ENCODE measurements at regions not wholly inside any gene's neighbourhood (a gene's known extent, or its start where the extent isn't known, plus 50 kb on each side); places are given as distances from the start of the nearest gene placed in this dataset.

- DNase-seq (ENCODE audit: low read depth, low spot score) (no peak), ATAC-seq (no peak), FAIRE-seq (no peak)
- no TSS peak for BruUV-seq (replicated peaks)
- in situ Hi-C loops (cut with MboI) (no loop called here), intact Hi-C loops (cut with micrococcal nuclease; ENCODE audit: unreplicated experiment) (no loop called here)
- H3K4me3 ChIP-seq = no peak overlapping the region
- SMC1A ChIA-PET (ENCODE audit: uncharacterized antibody, unreplicated experiment) = interaction anchor here (1.2 kb wide), 1 partner anchor 43 kb away, joined by 3 read pairs; no protein-coding TSS in a partner anchor
- no peaks in the 10 kb centered on the region for H3K79me2 ChIP-seq (ENCODE audit: control insufficient read depth, insufficient read depth, low read length)
- no peaks in the 10 kb centered on the region for H3K36me3 ChIP-seq (ENCODE audit: control insufficient read depth in 2 of 2, insufficient read depth in 2 of 2, low read length in 1 of 2)
- no peak overlapping the region for H3K4me2 ChIP-seq (ENCODE audit: control insufficient read depth, insufficient read depth)
- no peaks in the 10 kb centered on the region for H4K20me1 ChIP-seq (ENCODE audit: control insufficient read depth, insufficient read depth)
- H3K27me3 ChIP-seq (replicated peaks in 1 of 2; ENCODE audit: control insufficient read depth in 2 of 2, insufficient read depth in 2 of 2, low read length in 1 of 2) = no peaks in the 10 kb centered on the region; a peak in 1 of 4 replicates
- no peak overlapping the region for H3K9ac ChIP-seq (ENCODE audit: control insufficient read depth, insufficient read depth, low read length)
- no peaks in the 10 kb centered on the region for H3K4me1 ChIP-seq (ENCODE audit: control insufficient read depth, insufficient read depth, low read length)
- WGBS (ENCODE audit: insufficient coverage, insufficient replicate concordance, low lambda C conversion rate, missing lambda C conversion rate) = 21% methylated on average over 2 of the region's 2 CpGs
- H3K27ac ChIP-seq (ENCODE audit: control insufficient read depth, insufficient read depth) = no peak overlapping the region
- CTCF ChIA-PET = no interaction called here
- RAD21 ChIA-PET (ENCODE audit: unreplicated experiment) = no interaction called here
- POLR2A ChIA-PET = no interaction called here
- H2AFZ ChIP-seq (ENCODE audit: control insufficient read depth, low read depth, low read length) = no peak overlapping the region
- H3K9me3 ChIP-seq (replicated peaks; ENCODE audit: control insufficient read depth, insufficient read depth, low read length) = no peaks in the 10 kb centered on the region; the same call in 2 of the 3 replicates
- TF ChIP-seq EGR1 (IDR thresholded peaks at IDR 0.05; ENCODE audit: borderline replicate concordance in 1 of 2, low read depth in 2 of 2, low read length in 2 of 2) (no peak), POLR2AphosphoS5 (IDR thresholded peaks at IDR 0.05; ENCODE audit: low read length) (no peak), RBBP5 (conservative IDR thresholded peaks at IDR 0.05) (no peak), SP1 (IDR thresholded peaks at IDR 0.05; ENCODE audit: low read depth, low read length) (no peak), RELB (IDR thresholded peaks at IDR 0.05; ENCODE audit: low read depth) (no peak), IRF4 (IDR thresholded peaks at IDR 0.05; ENCODE audit: low read depth, low read length) (no peak), CUX1 (IDR thresholded peaks at IDR 0.05; ENCODE audit: insufficient replicate concordance, low read depth, low read length) (no peak), ASH2L (IDR thresholded peaks at IDR 0.05; ENCODE audit: borderline replicate concordance, low read depth) (no peak), JUND (IDR thresholded peaks at IDR 0.05; ENCODE audit: low read depth, low read length) (no peak), ZZZ3 (IDR thresholded peaks at IDR 0.05; ENCODE audit: control insufficient read depth, insufficient read length, low read depth) (no peak)
- TF ChIP-seq, protein P1, sequence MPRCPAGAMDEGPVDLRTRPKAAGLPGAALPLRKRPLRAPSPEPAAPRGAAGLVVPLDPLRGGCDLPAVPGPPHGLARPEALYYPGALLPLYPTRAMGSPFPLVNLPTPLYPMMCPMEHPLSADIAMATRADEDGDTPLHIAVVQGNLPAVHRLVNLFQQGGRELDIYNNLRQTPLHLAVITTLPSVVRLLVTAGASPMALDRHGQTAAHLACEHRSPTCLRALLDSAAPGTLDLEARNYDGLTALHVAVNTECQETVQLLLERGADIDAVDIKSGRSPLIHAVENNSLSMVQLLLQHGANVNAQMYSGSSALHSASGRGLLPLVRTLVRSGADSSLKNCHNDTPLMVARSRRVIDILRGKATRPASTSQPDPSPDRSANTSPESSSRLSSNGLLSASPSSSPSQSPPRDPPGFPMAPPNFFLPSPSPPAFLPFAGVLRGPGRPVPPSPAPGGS (IDR thresholded peaks at IDR 0.05; ENCODE audit: borderline replicate concordance, insufficient read depth, low read depth, low read length, poor library complexity, severe bottlenecking) = no peak
Observed at GRCh38 chr2:217008794-217009193, 148.9 kb upstream of the TNP1 start.

Measured in GM12878 (cell line).